Activated CD8-positive, alpha-beta memory T cell treated with anti-CD3 and anti-CD28 coated beads, Interleukin-2, amount 10 ng/mL, durations not matched to agents 7 days and 5 days (primary cell): ENCODE measurements at regions not wholly inside any gene's neighbourhood (a gene's known extent, or its start where the extent isn't known, plus 50 kb on each side); places are given as distances from the start of the nearest gene placed in this dataset.

Source experiments
- ATAC-seq: fragments of 150-1000 bp; cut with Tn5 transposase; one replicate; pipeline ENCODE4 v1.10.0; 2021; ENCODE audit warnings: moderate library complexity
- CTCF ChIA-PET: fragments of 350-600 bp; sonication (Branson Sonifier 250); formaldehyde crosslinking; loops from one replicate; lab custom pipeline; 2021; ENCODE audit warnings: antibody characterized with exemption; lab: Charles Lee
- DNase-seq: peaks from one replicate; pipeline ENCODE4 v3.0.0-alpha.2; 2020
- H3K27ac Mint-ChIP-seq: one replicate; pipeline ENCODE4 v1.8.0; 2021; ENCODE audit warnings: mild to moderate bottlenecking, mixed read lengths
- H3K27me3 Mint-ChIP-seq: one replicate; pipeline ENCODE4 v1.8.0; 2021; ENCODE audit warnings: mixed read lengths
- H3K36me3 Mint-ChIP-seq: one replicate; pipeline ENCODE4 v1.8.0; 2021; ENCODE audit warnings: mild to moderate bottlenecking, mixed read lengths
- H3K4me1 Mint-ChIP-seq: one replicate; pipeline ENCODE4 v1.8.0; 2021; ENCODE audit warnings: mixed read lengths
- H3K4me3 Mint-ChIP-seq: one replicate; pipeline ENCODE4 v1.8.0; 2021; ENCODE audit warnings: mild to moderate bottlenecking, moderate library complexity, mixed read lengths
- H3K9me3 Mint-ChIP-seq: one replicate; pipeline ENCODE4 v1.8.0; 2022; ENCODE audit warnings: low read depth, mixed read lengths

- CTCF ChIA-PET = no interaction called here
- no peak overlapping the region for H3K27ac Mint-ChIP-seq
- ATAC-seq = no peak
- H3K27me3 Mint-ChIP-seq = peaks cover 3% of the 10 kb centered on the region
- no peaks in the 10 kb centered on the region for H3K4me1 Mint-ChIP-seq
- no peak overlapping the region for H3K4me3 Mint-ChIP-seq
- no peaks in the 10 kb centered on the region for H3K9me3 Mint-ChIP-seq
- no peaks in the 10 kb centered on the region for H3K36me3 Mint-ChIP-seq
- no peak for DNase-seq
Observed at GRCh38 chr11:93936460-93936859, 84.7 kb upstream of the HEPHL1 start.

GRCh38 chr11:93939084-93939760 is 81.9 kb upstream of the HEPHL1 start:
- Mint-ChIP-seq H3K36me3 (no peaks in the 10 kb centered on the region), H3K4me1 (no peaks in the 10 kb centered on the region), H3K4me3 (no peak overlapping the region), H3K27ac (no peak overlapping the region), H3K9me3 (no peaks in the 10 kb centered on the region), H3K27me3 (peaks cover 3% of the 10 kb centered on the region)
- CTCF ChIA-PET = no interaction called here
- DNase-seq (no peak), ATAC-seq (no peak)

GRCh38 chr11:93940395-93940794 is 80.8 kb upstream of the HEPHL1 start:
- Mint-ChIP-seq H3K4me3 (no peak overlapping the region), H3K27ac (no peak overlapping the region), H3K4me1 (no peaks in the 10 kb centered on the region), H3K27me3 (peaks cover 3% of the 10 kb centered on the region), H3K36me3 (no peaks in the 10 kb centered on the region), H3K9me3 (no peaks in the 10 kb centered on the region)
- CTCF ChIA-PET = no interaction called here
- no peak for DNase-seq
- no peak for ATAC-seq

- H3K36me3 Mint-ChIP-seq = no peaks in the 10 kb centered on the region
- no peaks in the 10 kb centered on the region for H3K9me3 Mint-ChIP-seq
- H3K4me3 Mint-ChIP-seq = no peak overlapping the region
- DNase-seq = no peak
- CTCF ChIA-PET = no interaction called here
- H3K27ac Mint-ChIP-seq = no peak overlapping the region
- ATAC-seq = no peak
- no peaks in the 10 kb centered on the region for H3K4me1 Mint-ChIP-seq
- H3K27me3 Mint-ChIP-seq = peaks cover 3% of the 10 kb centered on the region
Observed at GRCh38 chr11:93942176-93942575, 79.0 kb upstream of the HEPHL1 start.

- no peak for DNase-seq
- no peak overlapping the region for H3K27ac Mint-ChIP-seq
- H3K9me3 Mint-ChIP-seq = no peaks in the 10 kb centered on the region
- ATAC-seq = no peak
- H3K4me3 Mint-ChIP-seq = no peak overlapping the region
- CTCF ChIA-PET = no interaction called here
- H3K4me1 Mint-ChIP-seq = no peaks in the 10 kb centered on the region
- no peaks in the 10 kb centered on the region for H3K27me3 Mint-ChIP-seq
- no peaks in the 10 kb centered on the region for H3K36me3 Mint-ChIP-seq
Observed at GRCh38 chr11:93945596-93945995, 75.6 kb upstream of the HEPHL1 start.

GRCh38 chr11:93952082-93952780 is 68.9 kb upstream of the HEPHL1 start:
- ATAC-seq (no peak), DNase-seq (no peak)
- Mint-ChIP-seq H3K4me1 (no peaks in the 10 kb centered on the region), H3K27me3 (peaks cover 2% of the 10 kb centered on the region), H3K27ac (no peak overlapping the region), H3K36me3 (no peaks in the 10 kb centered on the region), H3K4me3 (no peak overlapping the region), H3K9me3 (no peaks in the 10 kb centered on the region)
- CTCF ChIA-PET = no interaction called here

GRCh38 chr11:93957397-93957952 is 63.7 kb upstream of the HEPHL1 start:
- Mint-ChIP-seq H3K27me3 (peaks cover 2% of the 10 kb centered on the region), H3K4me1 (no peaks in the 10 kb centered on the region), H3K27ac (no peak overlapping the region), H3K9me3 (no peaks in the 10 kb centered on the region), H3K36me3 (no peaks in the 10 kb centered on the region), H3K4me3 (no peak overlapping the region)
- CTCF ChIA-PET = no interaction called here
- DNase-seq (no peak), ATAC-seq (no peak)

- no peak overlapping the region for H3K4me3 Mint-ChIP-seq
- no peaks in the 10 kb centered on the region for H3K4me1 Mint-ChIP-seq
- ATAC-seq = no peak
- no peak overlapping the region for H3K27ac Mint-ChIP-seq
- H3K36me3 Mint-ChIP-seq = no peaks in the 10 kb centered on the region
- no peaks in the 10 kb centered on the region for H3K27me3 Mint-ChIP-seq
- no peak for DNase-seq
- CTCF ChIA-PET = no interaction called here
- no peaks in the 10 kb centered on the region for H3K9me3 Mint-ChIP-seq
Observed at GRCh38 chr11:93958991-93959390, 62.2 kb upstream of the HEPHL1 start.

- Mint-ChIP-seq H3K4me3 (no peak overlapping the region), H3K4me1 (no peaks in the 10 kb centered on the region), H3K27me3 (no peaks in the 10 kb centered on the region), H3K9me3 (no peaks in the 10 kb centered on the region), H3K36me3 (no peaks in the 10 kb centered on the region), H3K27ac (no peak overlapping the region)
- ATAC-seq (no peak), DNase-seq (no peak)
- CTCF ChIA-PET = no interaction called here
Observed at GRCh38 chr11:93959663-93960062, 61.5 kb upstream of the HEPHL1 start.

- no peak for ATAC-seq
- no peaks in the 10 kb centered on the region for H3K27me3 Mint-ChIP-seq
- no peak overlapping the region for H3K27ac Mint-ChIP-seq
- CTCF ChIA-PET = no interaction called here
- no peaks in the 10 kb centered on the region for H3K9me3 Mint-ChIP-seq
- no peaks in the 10 kb centered on the region for H3K36me3 Mint-ChIP-seq
- no peak for DNase-seq
- no peak overlapping the region for H3K4me3 Mint-ChIP-seq
- H3K4me1 Mint-ChIP-seq = no peaks in the 10 kb centered on the region
Observed at GRCh38 chr11:93963072-93963471, 58.1 kb upstream of the HEPHL1 start.

GRCh38 chr11:93967258-93967657 is 53.9 kb upstream of the HEPHL1 start:
- DNase-seq (no peak), ATAC-seq (no peak)
- CTCF ChIA-PET = no interaction called here
- no peak overlapping the region for H3K4me3 Mint-ChIP-seq
- H3K27ac Mint-ChIP-seq = no peak overlapping the region
- no peaks in the 10 kb centered on the region for H3K4me1 Mint-ChIP-seq
- H3K27me3 Mint-ChIP-seq = no peaks in the 10 kb centered on the region
- no peaks in the 10 kb centered on the region for H3K36me3 Mint-ChIP-seq
- H3K9me3 Mint-ChIP-seq = no peaks in the 10 kb centered on the region

- H3K36me3 Mint-ChIP-seq = no peaks in the 10 kb centered on the region
- CTCF ChIA-PET = no interaction called here
- H3K4me3 Mint-ChIP-seq = no peak overlapping the region
- ATAC-seq (no peak), DNase-seq (no peak)
- no peaks in the 10 kb centered on the region for H3K27me3 Mint-ChIP-seq
- H3K4me1 Mint-ChIP-seq = no peaks in the 10 kb centered on the region
- H3K9me3 Mint-ChIP-seq = no peaks in the 10 kb centered on the region
- no peak overlapping the region for H3K27ac Mint-ChIP-seq
Observed at GRCh38 chr11:93967944-93968343, 53.2 kb upstream of the HEPHL1 start.

- CTCF ChIA-PET = no interaction called here
- ATAC-seq (no peak), DNase-seq (no peak)
- H3K4me1 Mint-ChIP-seq = no peaks in the 10 kb centered on the region
- no peaks in the 10 kb centered on the region for H3K36me3 Mint-ChIP-seq
- H3K4me3 Mint-ChIP-seq = no peak overlapping the region
- no peak overlapping the region for H3K27ac Mint-ChIP-seq
- no peaks in the 10 kb centered on the region for H3K27me3 Mint-ChIP-seq
- no peaks in the 10 kb centered on the region for H3K9me3 Mint-ChIP-seq
Observed at GRCh38 chr11:93969925-93970922, 50.9 kb upstream of the HEPHL1 start.
